ENCODE measurements at regions not wholly inside any gene's neighbourhood (a gene's known extent, or its start where the extent isn't known, plus 50 kb on each side); places are given as distances from the start of the nearest gene placed in this dataset.

GRCh38 chr5:2188137-2188536 is 305.4 kb upstream of the IRX4 start (continued):
- no peak for TF ChIP-seq JUND (IDR thresholded peaks at IDR 0.05; ENCODE audit: low read length)
- no peak for TF ChIP-seq SP4 (IDR thresholded peaks at IDR 0.05; ENCODE audit: low read length)
- TF ChIP-seq TAF7 (optimal IDR thresholded peaks at IDR 0.05; ENCODE audit: borderline replicate concordance, low read depth, low read length) = no peak
- no peak for TF ChIP-seq SP2 (IDR thresholded peaks at IDR 0.05; ENCODE audit: low read length)
- TF ChIP-seq FOSL1 (IDR thresholded peaks at IDR 0.05; ENCODE audit: insufficient read depth, low read depth, low read length) = no peak
- TF ChIP-seq SIX5 (IDR thresholded peaks at IDR 0.05; ENCODE audit: low read depth, low read length) = no peak
- TF ChIP-seq, protein P1, sequence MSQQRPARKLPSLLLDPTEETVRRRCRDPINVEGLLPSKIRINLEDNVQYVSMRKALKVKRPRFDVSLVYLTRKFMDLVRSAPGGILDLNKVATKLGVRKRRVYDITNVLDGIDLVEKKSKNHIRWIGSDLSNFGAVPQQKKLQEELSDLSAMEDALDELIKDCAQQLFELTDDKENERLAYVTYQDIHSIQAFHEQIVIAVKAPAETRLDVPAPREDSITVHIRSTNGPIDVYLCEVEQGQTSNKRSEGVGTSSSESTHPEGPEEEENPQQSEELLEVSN (IDR thresholded peaks at IDR 0.05) = no peak
- TF ChIP-seq POLR2AphosphoS5 (IDR thresholded peaks at IDR 0.05; ENCODE audit: low read depth, low read length) = no peak

Measured in H1 (cell line).